ENCODE measurements at regions not wholly inside any gene's neighbourhood (a gene's known extent, or its start where the extent isn't known, plus 50 kb on each side); places are given as distances from the start of the nearest gene placed in this dataset.

DNA sequence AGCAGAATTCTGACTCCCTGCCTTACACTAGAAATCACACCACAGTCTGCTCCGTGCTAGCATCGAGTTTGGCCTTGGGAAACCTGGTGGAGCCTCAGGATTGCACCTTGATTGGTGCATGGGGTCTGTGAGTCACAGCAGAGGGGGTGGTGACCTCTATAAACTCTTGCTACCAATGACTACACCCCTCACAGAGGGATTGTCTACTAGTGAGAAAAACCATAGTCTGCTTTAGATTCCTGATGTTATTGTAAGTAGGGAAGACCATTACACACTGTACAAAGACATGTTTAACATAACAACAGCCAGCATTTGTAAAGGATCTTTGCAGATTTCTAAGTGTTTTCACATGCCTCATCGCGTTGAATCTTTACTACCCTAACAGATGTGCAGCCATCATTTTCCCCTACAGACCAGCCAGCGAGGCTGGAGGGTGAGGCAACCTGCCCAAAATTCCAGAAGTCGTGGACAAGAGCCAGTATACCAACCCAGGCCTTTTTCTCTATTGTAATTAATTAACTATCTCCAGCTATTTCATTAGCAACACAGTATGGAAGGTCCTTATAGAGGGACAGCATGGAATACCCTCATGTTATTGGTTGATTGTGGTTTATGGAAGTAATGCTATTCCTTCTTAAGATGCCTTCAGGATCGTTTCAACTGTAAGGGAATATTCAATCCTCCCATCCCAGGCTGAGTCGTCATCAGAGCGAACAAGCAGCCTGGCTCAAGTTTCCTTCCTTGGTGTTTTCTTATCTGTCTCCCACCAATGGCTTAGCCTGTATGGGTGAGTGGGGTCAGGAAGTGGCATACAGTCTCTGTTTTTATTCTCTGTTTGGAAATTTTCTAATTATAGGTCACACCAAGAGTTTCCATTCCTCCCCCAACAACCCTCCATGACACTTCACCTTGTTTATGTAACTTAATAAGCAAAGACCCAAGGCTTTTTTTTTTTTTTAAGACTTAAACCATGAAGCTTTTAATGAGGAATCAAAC, 55.9 kb upstream of the KDR start:
- 32 to 46% (median 41%) methylated on average over 9 of the region's 9 CpGs for WGBS, 3 donors
- no peaks in the 10 kb centered on the region for H3K9me3 ChIP-seq
- no peak overlapping the region for H3K27ac ChIP-seq
- H3K4me3 ChIP-seq, result no peak overlapping the region
- no peak for DNase-seq
- no peak for TF ChIP-seq EP300 (IDR thresholded peaks at IDR 0.05)
- no peak for TF ChIP-seq POLR2A (IDR thresholded peaks at IDR 0.05)
- TF ChIP-seq, protein P1, sequence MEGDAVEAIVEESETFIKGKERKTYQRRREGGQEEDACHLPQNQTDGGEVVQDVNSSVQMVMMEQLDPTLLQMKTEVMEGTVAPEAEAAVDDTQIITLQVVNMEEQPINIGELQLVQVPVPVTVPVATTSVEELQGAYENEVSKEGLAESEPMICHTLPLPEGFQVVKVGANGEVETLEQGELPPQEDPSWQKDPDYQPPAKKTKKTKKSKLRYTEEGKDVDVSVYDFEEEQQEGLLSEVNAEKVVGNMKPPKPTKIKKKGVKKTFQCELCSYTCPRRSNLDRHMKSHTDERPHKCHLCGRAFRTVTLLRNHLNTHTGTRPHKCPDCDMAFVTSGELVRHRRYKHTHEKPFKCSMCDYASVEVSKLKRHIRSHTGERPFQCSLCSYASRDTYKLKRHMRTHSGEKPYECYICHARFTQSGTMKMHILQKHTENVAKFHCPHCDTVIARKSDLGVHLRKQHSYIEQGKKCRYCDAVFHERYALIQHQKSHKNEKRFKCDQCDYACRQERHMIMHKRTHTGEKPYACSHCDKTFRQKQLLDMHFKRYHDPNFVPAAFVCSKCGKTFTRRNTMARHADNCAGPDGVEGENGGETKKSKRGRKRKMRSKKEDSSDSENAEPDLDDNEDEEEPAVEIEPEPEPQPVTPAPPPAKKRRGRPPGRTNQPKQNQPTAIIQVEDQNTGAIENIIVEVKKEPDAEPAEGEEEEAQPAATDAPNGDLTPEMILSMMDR (IDR thresholded peaks at IDR 0.05), result no peak
- H3K36me3 ChIP-seq, result no peaks in the 10 kb centered on the region
- peaks cover 6% of the 10 kb centered on the region for H3K4me1 ChIP-seq (ENCODE audit: insufficient read depth)
- intact Hi-C loops (cut with DNase I), result no loop called here
- no peaks in the 10 kb centered on the region for H3K27me3 ChIP-seq

DNA sequence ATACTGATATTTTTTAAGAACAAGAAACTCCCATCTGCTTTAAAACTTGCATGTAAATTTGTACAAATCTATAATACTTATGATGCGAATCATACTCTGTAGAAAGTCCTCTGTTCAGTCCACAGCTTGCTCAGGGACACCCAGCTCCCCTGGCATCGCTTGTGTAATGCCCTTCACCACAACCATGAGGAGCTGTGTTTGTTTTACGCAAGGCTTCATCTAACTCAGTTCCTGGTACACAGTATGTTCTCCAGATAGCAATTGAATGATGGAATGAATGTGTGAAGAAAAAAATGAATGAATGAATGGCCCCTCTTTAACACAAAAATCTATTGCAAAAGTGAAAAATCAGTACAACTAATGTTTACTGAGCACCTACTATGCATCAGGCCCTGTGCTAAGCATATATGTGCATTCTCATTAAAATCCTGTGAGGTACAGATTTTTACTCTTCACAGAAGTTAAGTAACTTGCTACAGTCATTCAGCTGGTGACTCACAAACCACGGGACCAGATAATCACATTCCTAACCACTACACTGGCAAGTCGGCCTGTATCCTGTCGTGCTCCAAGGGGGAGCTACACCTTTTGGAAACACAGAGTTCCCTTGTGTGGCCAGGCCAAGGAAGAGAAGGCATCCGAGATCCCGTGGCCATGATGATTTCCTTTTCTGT, 58.7 kb upstream of the KDR start:
- WGBS, 3 donors, result 31 to 38% (median 32%) methylated on average over 8 of the region's 8 CpGs
- intact Hi-C loops (cut with DNase I), result no loop called here
- Histone ChIP-seq H3K4me1 (ENCODE audit: insufficient read depth) (peaks cover 6% of the 10 kb centered on the region), H3K27ac (no peak overlapping the region), H3K9me3 (no peaks in the 10 kb centered on the region), H3K27me3 (no peaks in the 10 kb centered on the region), H3K4me3 (no peak overlapping the region), H3K36me3 (no peaks in the 10 kb centered on the region)
- TF ChIP-seq EP300 (IDR thresholded peaks at IDR 0.05) (no peak), POLR2A (IDR thresholded peaks at IDR 0.05) (no peak)
- TF ChIP-seq, protein P1 (IDR thresholded peaks at IDR 0.05), result no peak
- peak in 2 of 5 donors; percentile 25 to 26 for DNase-seq

DNA sequence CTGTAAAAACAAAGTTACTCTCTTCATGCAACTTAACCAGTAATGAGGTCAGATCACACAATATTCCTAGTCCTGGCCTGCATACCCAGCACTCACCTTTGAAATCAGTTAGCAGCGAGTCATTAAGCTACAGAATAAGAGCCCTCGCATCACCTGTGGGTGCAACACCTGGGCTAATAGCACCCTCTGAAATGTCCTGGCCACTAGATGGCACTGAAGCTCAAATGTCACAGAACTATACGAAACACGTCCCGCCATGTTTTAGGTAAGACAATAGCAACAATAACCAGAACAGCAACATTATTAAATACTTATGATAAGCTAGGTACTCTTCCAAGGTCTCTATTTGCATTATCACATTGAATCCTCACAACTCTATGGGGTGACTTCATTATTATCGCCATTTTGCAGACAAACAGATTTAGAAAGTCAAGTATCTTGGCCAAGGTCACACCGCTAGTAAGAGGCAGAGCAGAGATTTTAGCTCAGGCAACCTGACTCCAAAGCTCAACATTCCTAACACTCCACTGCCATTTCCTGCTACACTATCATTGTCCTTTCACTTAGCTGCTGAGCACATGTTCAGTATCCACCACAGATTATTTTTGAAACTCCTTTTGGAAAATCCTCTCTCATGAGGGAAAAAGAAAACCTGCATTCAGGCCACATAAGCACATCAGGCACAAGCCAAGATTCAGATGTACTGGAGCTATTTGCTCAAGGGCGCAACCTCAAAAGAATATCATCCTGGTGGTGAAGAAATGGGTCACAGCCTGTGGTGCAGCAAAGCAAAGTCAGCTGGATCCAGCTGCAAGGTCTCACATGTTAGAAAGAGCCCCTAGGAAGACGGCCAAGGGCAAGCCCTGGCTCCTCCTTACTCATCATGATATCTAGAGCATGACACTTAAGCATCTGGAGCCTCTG, 59.5 kb upstream of the KDR start:
- 36 to 50% (median 43%) methylated on average over 9 of the region's 9 CpGs for WGBS, 3 donors
- H3K9me3 ChIP-seq, result no peaks in the 10 kb centered on the region

More for the DNA sequence above, 59.5 kb upstream of the KDR start:
- H3K36me3 ChIP-seq, result no peaks in the 10 kb centered on the region
- TF ChIP-seq EP300 (IDR thresholded peaks at IDR 0.05) (no peak), POLR2A (IDR thresholded peaks at IDR 0.05) (no peak)
- TF ChIP-seq, protein P1 (IDR thresholded peaks at IDR 0.05), result no peak
- no peak overlapping the region for H3K4me3 ChIP-seq
- intact Hi-C loops (cut with DNase I), result no loop called here
- H3K27me3 ChIP-seq, result no peaks in the 10 kb centered on the region
- peaks cover 6% of the 10 kb centered on the region for H3K4me1 ChIP-seq (ENCODE audit: insufficient read depth)
- no peak overlapping the region for H3K27ac ChIP-seq
- peak in 3 of 5 donors; percentile 22 to 50 (median 45) for DNase-seq

Data from ovary (tissue), 7 donors.